GM13977 (cell line): ENCODE measurements at regions not wholly inside any gene's neighbourhood (a gene's known extent, or its start where the extent isn't known, plus 50 kb on each side); places are given as distances from the start of the nearest gene placed in this dataset.

ENCODE experiments used
- DNase-seq: peaks from one replicate; pipeline ENCODE4 v3.0.0; 2012; ENCODE audit warnings: low spot score
- in situ Hi-C: fragments of 300-500 bp; cut with MboI; formaldehyde crosslinking; loops from one replicate; pipeline ENCODE4 v1.12.0; 2022; ENCODE audit warnings: low sequenced_read_pairs, low pct_unique_long_range_greater_than_20kb, mixed read lengths, inconsistent platforms; ENCODE audit not compliant: unreplicated experiment
- TF ChIP-seq, protein P1 (sequence below): IDR thresholded peaks from 2 replicates; pipeline ENCODE4 v1.5.1; 2012; ENCODE audit warnings: mild to moderate bottlenecking, control low read depth; ENCODE audit not compliant: insufficient read depth; ENCODE audit errors: extremely low read depth, missing control alignments

- in situ Hi-C loops: no loop called here
- no peak for DNase-seq
- TF ChIP-seq, protein P1, sequence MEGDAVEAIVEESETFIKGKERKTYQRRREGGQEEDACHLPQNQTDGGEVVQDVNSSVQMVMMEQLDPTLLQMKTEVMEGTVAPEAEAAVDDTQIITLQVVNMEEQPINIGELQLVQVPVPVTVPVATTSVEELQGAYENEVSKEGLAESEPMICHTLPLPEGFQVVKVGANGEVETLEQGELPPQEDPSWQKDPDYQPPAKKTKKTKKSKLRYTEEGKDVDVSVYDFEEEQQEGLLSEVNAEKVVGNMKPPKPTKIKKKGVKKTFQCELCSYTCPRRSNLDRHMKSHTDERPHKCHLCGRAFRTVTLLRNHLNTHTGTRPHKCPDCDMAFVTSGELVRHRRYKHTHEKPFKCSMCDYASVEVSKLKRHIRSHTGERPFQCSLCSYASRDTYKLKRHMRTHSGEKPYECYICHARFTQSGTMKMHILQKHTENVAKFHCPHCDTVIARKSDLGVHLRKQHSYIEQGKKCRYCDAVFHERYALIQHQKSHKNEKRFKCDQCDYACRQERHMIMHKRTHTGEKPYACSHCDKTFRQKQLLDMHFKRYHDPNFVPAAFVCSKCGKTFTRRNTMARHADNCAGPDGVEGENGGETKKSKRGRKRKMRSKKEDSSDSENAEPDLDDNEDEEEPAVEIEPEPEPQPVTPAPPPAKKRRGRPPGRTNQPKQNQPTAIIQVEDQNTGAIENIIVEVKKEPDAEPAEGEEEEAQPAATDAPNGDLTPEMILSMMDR: no peak
Measured at GRCh38 chr10:111261081-111261615, 184.3 kb downstream of the ADRA2A start.

DNA sequence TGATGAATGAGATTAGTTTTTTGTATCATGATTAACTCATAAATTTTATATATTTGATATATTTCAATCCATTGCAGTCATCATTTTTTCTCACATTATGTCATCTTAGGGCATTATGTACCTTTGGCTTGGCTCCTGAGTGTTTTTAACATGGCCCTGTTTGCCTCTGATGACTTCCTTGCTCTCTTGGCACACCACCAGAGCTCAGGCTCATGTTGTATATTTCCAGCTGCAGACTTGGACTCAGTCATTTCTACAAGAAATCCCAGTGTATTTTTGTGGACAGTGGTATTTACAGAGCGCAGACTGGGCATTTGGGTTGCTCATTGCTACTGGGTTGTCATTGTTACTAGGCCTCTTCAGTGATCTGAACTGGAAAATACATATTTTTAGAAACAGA, 188.5 kb downstream of the ADRA2A start:
- in situ Hi-C loops: no loop called here
- no peak for DNase-seq
- TF ChIP-seq, protein P1: no peak

DNA sequence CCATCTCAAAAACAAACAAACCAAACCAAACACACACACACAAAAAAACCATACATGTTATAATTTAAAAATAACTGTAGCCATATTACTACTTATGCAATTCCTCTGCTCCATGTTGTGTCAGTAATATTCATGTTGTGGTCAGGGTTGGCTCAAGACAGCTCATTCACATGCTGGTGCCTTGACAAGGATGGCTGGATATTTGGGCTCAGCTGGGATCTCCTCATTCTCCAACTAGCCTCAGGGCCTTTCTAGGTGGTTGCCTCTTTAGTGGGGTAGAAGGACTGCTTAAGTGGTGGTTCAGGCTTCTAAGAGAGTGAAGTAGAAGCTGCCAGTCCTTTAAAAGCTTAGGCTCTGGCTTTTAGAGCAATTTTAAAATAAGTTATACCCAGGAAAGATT, 189.3 kb downstream of the ADRA2A start:
- in situ Hi-C loops: no loop called here
- DNase-seq: no peak
- TF ChIP-seq, protein P1: no peak

GRCh38 chr10:111267673-111268072, 190.8 kb downstream of the ADRA2A start:
- in situ Hi-C loops: no loop called here
- TF ChIP-seq, protein P1: no peak
- no peak for DNase-seq

DNA sequence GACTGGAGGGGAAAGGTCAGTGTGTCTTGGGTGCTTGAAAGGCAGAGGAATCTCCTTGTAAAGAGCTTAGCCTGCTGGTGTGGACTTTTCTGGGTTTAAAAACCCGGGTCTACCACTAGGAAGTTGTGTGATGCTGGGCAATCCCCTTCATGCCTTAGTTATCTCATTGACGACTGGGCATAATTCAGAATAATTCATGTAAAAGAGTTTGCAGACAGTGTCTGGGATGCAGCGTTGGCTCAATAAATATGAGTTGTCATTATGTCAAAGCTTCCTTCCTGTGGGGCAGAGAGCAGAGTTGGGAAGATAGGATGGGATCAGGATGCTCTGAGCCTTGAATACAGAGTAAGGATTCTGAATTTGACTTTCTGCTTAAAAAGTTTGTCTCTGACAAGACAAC, 196.4 kb downstream of the ADRA2A start:
- DNase-seq: no peak
- in situ Hi-C loops: no loop called here
- TF ChIP-seq, protein P1: no peak

DNA sequence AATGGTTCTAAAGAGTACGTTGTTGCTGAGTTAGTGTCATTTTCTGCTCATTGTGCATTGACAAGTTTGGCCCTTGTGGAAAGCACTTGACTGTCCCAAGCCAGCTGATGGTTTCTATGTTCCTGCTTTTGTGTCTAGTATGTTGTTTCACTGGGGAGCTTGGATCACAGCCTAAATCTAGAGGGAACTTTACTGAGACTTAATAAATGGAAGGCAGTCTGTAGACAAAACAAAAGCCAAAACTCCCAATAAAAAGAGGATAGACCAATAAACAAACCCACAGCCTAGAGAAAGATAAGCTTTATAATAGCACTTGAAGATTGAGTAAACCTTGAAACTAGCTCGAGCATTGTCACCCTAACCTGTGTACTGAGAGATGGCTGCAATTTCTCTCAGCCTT, 196.8 kb downstream of the ADRA2A start:
- in situ Hi-C loops: no loop called here
- no peak for DNase-seq
- TF ChIP-seq, protein P1: no peak

- TF ChIP-seq, protein P1: no peak
- in situ Hi-C loops: no loop called here
Measured at GRCh38 chr10:111275091-111275490, 198.3 kb downstream of the ADRA2A start.

More at GRCh38 chr10:111275091-111275490, 198.3 kb downstream of the ADRA2A start:
- DNase-seq: no peak
